RWPE2 (cell line): ENCODE measurements at regions not wholly inside any gene's neighbourhood (a gene's known extent, or its start where the extent isn't known, plus 50 kb on each side); places are given as distances from the start of the nearest gene placed in this dataset.
A peak's percentile ranks its signal among the peaks of the same experiment; 100 is the strongest.

Source experiments
- ATAC-seq: fragments of 200-7000 bp; cut with Tn5 transposase; 3 replicates; pipeline ENCODE4 v1.9.1; 2021; ENCODE audit warnings: low read depth
- DNase-seq: peaks from one replicate; pipeline ENCODE4 v3.0.0-alpha.2; 2020; ENCODE audit warnings: low spot score
- H3K27ac ChIP-seq: fragments of 450-650 bp; 2 replicates; pipeline ENCODE4 v1.5.1; 2017; ENCODE audit warnings: mild to moderate bottlenecking; ENCODE audit not compliant: poor library complexity, severe bottlenecking
- H3K27me3 ChIP-seq: fragments of 250-450 bp; sonication (Bioruptor Pico); 2 replicates; pipeline ENCODE4 v1.5.1; 2021; ENCODE audit warnings: mild to moderate bottlenecking, moderate library complexity; ENCODE audit not compliant: insufficient read depth, poor library complexity, severe bottlenecking
- H3K36me3 ChIP-seq: fragments of 250-450 bp; sonication (Bioruptor Pico); 2 replicates; pipeline ENCODE4 v1.5.1; 2020; ENCODE audit warnings: low read depth, mild to moderate bottlenecking, moderate library complexity
- H3K4me1 ChIP-seq: fragments of 250-450 bp; sonication (Bioruptor Pico); 2 replicates; pipeline ENCODE4 v1.5.1; 2021; ENCODE audit warnings: mild to moderate bottlenecking, moderate library complexity; ENCODE audit not compliant: insufficient read depth, poor library complexity, severe bottlenecking
- H3K4me3 ChIP-seq: fragments of 250-450 bp; sonication (Bioruptor Pico); 2 replicates; pipeline ENCODE4 v1.5.1; 2021; ENCODE audit warnings: mild to moderate bottlenecking, moderate library complexity; ENCODE audit not compliant: severe bottlenecking
- H3K9me3 ChIP-seq: fragments of 250-450 bp; sonication (Bioruptor Pico); 2 replicates; pipeline ENCODE4 v1.5.1; 2021; ENCODE audit warnings: mild to moderate bottlenecking, moderate library complexity; ENCODE audit not compliant: severe bottlenecking
- CTCF ChIP-seq: fragments of 450-650 bp; IDR thresholded peaks from one replicate; pipeline ENCODE4 v1.5.1; 2017; ENCODE audit warnings: mild to moderate bottlenecking, moderate library complexity; ENCODE audit not compliant: poor library complexity, severe bottlenecking

DNA sequence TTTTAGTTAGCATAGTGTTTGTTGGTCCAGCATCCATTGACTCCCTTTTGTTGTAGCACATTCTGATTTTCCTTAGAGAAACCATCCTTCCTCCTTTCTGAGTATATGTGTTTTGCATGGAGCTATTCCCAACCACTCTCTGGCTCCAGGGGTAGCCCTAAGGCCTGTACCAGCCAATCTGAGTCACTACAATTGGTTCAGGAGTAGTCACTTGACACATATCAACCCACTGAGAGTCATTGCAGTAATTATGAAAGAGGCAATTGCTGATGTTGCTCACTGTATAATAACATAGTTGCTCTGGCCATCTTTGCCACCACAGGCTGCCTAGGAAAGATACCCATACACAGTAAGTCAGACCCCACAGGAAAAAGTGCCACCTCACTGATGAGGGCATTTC lies 71.2 kb upstream of the GRID2 start:
- no peak overlapping the region for H3K4me3 ChIP-seq
- no peaks in the 10 kb centered on the region for H3K27me3 ChIP-seq
- DNase-seq (no peak), ATAC-seq (peak; percentile 26)
- H3K4me1 ChIP-seq: peaks cover 57% of the 10 kb centered on the region
- no peaks in the 10 kb centered on the region for H3K36me3 ChIP-seq
- peak overlapping the region; percentile 96 for H3K27ac ChIP-seq
- no peak for TF ChIP-seq CTCF
- no peaks in the 10 kb centered on the region for H3K9me3 ChIP-seq

GRCh38 chr4:92234393-92235176 lies 69.2 kb upstream of the GRID2 start:
- no peaks in the 10 kb centered on the region for H3K27me3 ChIP-seq
- peak overlapping the region; percentile 96 for H3K27ac ChIP-seq
- H3K4me1 ChIP-seq: peaks cover 57% of the 10 kb centered on the region
- H3K9me3 ChIP-seq: no peaks in the 10 kb centered on the region
- H3K36me3 ChIP-seq: no peaks in the 10 kb centered on the region
- no peak for TF ChIP-seq CTCF
- H3K4me3 ChIP-seq: no peak overlapping the region
- peak; percentile 94 for ATAC-seq
- no peak for DNase-seq

DNA sequence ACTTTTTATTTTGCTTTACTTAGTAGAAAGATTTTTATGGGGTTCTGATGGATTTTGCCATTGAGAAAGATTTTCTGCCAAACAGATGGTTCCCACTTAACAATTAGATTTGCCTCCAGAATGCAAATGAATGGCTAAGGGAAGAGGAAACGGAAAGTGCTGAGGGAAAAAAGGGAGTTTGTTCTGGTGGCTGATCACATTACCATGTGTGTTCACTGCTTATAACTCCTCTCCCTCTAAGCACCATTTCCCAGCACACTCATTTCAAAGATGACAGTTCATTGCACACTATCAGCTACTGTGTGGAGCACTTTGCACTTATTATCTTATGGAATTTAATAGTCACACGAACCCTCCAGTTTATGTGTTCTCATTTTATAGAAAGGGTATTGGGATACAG lies 68.0 kb upstream of the GRID2 start:
- no peak for DNase-seq
- Histone ChIP-seq H3K27me3 (no peaks in the 10 kb centered on the region), H3K4me1 (peaks cover 57% of the 10 kb centered on the region), H3K9me3 (no peaks in the 10 kb centered on the region), H3K36me3 (no peaks in the 10 kb centered on the region), H3K27ac (peak overlapping the region; percentile 96), H3K4me3 (no peak overlapping the region)
- ATAC-seq: no peak
- no peak for TF ChIP-seq CTCF

GRCh38 chr4:92236877-92237276 lies 66.9 kb upstream of the GRID2 start:
- Histone ChIP-seq H3K4me1 (peaks cover 45% of the 10 kb centered on the region), H3K9me3 (no peaks in the 10 kb centered on the region), H3K36me3 (no peaks in the 10 kb centered on the region), H3K4me3 (no peak overlapping the region), H3K27me3 (no peaks in the 10 kb centered on the region), H3K27ac (no peak overlapping the region)
- DNase-seq: no peak
- no peak for ATAC-seq
- no peak for TF ChIP-seq CTCF

GRCh38 chr4:92237559-92237958 lies 66.2 kb upstream of the GRID2 start:
- Histone ChIP-seq H3K27me3 (no peaks in the 10 kb centered on the region), H3K27ac (no peak overlapping the region), H3K4me1 (peaks cover 40% of the 10 kb centered on the region), H3K9me3 (no peaks in the 10 kb centered on the region), H3K4me3 (no peak overlapping the region), H3K36me3 (no peaks in the 10 kb centered on the region)
- no peak for TF ChIP-seq CTCF
- DNase-seq (no peak), ATAC-seq (no peak)
